Endodermal cell (in vitro differentiated cells): ENCODE measurements at regions not wholly inside any gene's neighbourhood (a gene's known extent, or its start where the extent isn't known, plus 50 kb on each side); places are given as distances from the start of the nearest gene placed in this dataset.

Experiments
- DNase-seq: peaks from one replicate; pipeline ENCODE4 v3.0.0-alpha.2; 2017
- H3K27ac ChIP-seq: 2 replicates; pipeline ENCODE4 v1.5.1; 2013; ENCODE audit warnings: mild to moderate bottlenecking, low read depth, low read length, moderate library complexity
- H3K27me3 ChIP-seq: 2 replicates; pipeline ENCODE4 v1.6.1; 2013; ENCODE audit warnings: mild to moderate bottlenecking, low read length, moderate library complexity; ENCODE audit not compliant: insufficient read depth, control insufficient read depth, poor library complexity, severe bottlenecking
- H3K36me3 ChIP-seq: 2 replicates; pipeline ENCODE4 v1.7.0; 2013; ENCODE audit warnings: mild to moderate bottlenecking, low read length, moderate library complexity; ENCODE audit not compliant: control insufficient read depth, insufficient read depth
- H3K4me1 ChIP-seq: one replicate; pipeline ENCODE4 v1.7.0; 2013; ENCODE audit warnings: low read length; ENCODE audit not compliant: control insufficient read depth, insufficient read depth
- H3K4me3 ChIP-seq: 2 replicates; pipeline ENCODE4 v1.5.1; 2013; ENCODE audit warnings: mild to moderate bottlenecking, low read length, moderate library complexity
- H3K9ac ChIP-seq: 2 replicates; pipeline ENCODE4 v1.6.1; 2013; ENCODE audit warnings: mild to moderate bottlenecking, low read length, moderate library complexity; ENCODE audit not compliant: poor library complexity, severe bottlenecking; ENCODE audit errors: extremely low read depth
- H3K9me3 ChIP-seq: 2 replicates; pipeline ENCODE4 v1.6.1; 2013; ENCODE audit warnings: mild to moderate bottlenecking, low read length, moderate library complexity; ENCODE audit not compliant: control insufficient read depth
- H3K27ac Mint-ChIP-seq: 2 replicates; pipeline ENCODE4 v1.8.0; 2020; ENCODE audit warnings: mixed read lengths
- H3K27me3 Mint-ChIP-seq: 2 replicates; pipeline ENCODE4 v1.8.0; 2021; ENCODE audit warnings: mild to moderate bottlenecking, mixed read lengths; ENCODE audit not compliant: insufficient read depth
- H3K36me3 Mint-ChIP-seq: 2 replicates; pipeline ENCODE4 v1.8.0; 2020; ENCODE audit warnings: low read depth, mixed read lengths
- H3K4me1 Mint-ChIP-seq: 2 replicates; pipeline ENCODE4 v1.8.0; 2020; ENCODE audit warnings: mixed read lengths
- H3K4me3 Mint-ChIP-seq: 2 replicates; pipeline ENCODE4 v1.8.0; 2020; ENCODE audit warnings: mild to moderate bottlenecking, moderate library complexity, mixed read lengths
- H3K9me3 Mint-ChIP-seq: 2 replicates; pipeline ENCODE4 v1.8.0; 2020; ENCODE audit warnings: mild to moderate bottlenecking, mixed read lengths
- CTCF ChIP-seq: fragments of 200-600 bp; sonication (generic); conservative IDR thresholded peaks from 2 replicates; pipeline ENCODE4 v1.5.0; 2021; ENCODE audit warnings: antibody characterized with exemption, mild to moderate bottlenecking
- WGBS, 2 experiments: methylation state at CpG; one replicate each; pipeline versions ENCODE4 v1.1.5 to v1.1.7; 2013; ENCODE audit warnings: missing lambda C conversion rate in 2 of 2, mixed read lengths in 1 of 2; ENCODE audit not compliant: insufficient coverage in 1 of 2, insufficient read length in 1 of 2; 5-methylcytosine and 5-hydroxymethylcytosine counted together

- Histone ChIP-seq H3K36me3 (no peaks in the 10 kb centered on the region), H3K9ac (no peak overlapping the region), H3K4me3 (no peak overlapping the region), H3K9me3 (no peaks in the 10 kb centered on the region), H3K27me3 (no peaks in the 10 kb centered on the region), H3K27ac (no peak overlapping the region), H3K4me1 (no peaks in the 10 kb centered on the region)
- Mint-ChIP-seq H3K27me3 (no peaks in the 10 kb centered on the region), H3K36me3 (no peaks in the 10 kb centered on the region), H3K27ac (no peak overlapping the region), H3K4me3 (no peak overlapping the region), H3K4me1 (peaks cover 14% of the 10 kb centered on the region), H3K9me3 (no peaks in the 10 kb centered on the region)
- 77 to 85% methylated on average over 3 to 4 of the region's 4 CpGs for WGBS, 2 experiments
- no peak for DNase-seq
- no peak for TF ChIP-seq CTCF
These were observed 871.2 kb upstream of the NR2F2 start for GRCh38 chr15:95459273-95459672.

- no peak for DNase-seq
- Mint-ChIP-seq H3K27me3 (no peaks in the 10 kb centered on the region), H3K4me3 (no peak overlapping the region), H3K36me3 (no peaks in the 10 kb centered on the region), H3K4me1 (peaks cover 2% of the 10 kb centered on the region), H3K9me3 (no peaks in the 10 kb centered on the region), H3K27ac (no peak overlapping the region)
- Histone ChIP-seq H3K9me3 (no peaks in the 10 kb centered on the region), H3K27ac (no peak overlapping the region), H3K27me3 (no peaks in the 10 kb centered on the region), H3K36me3 (no peaks in the 10 kb centered on the region), H3K4me1 (no peaks in the 10 kb centered on the region), H3K4me3 (no peak overlapping the region), H3K9ac (no peak overlapping the region)
- no peak for TF ChIP-seq CTCF
- WGBS, 2 experiments = 93 to 94% methylated on average over 10 to 12 of the region's 12 CpGs
These were observed 866.0 kb upstream of the NR2F2 start for GRCh38 chr15:95464509-95464908.

- no peak overlapping the region for H3K27ac ChIP-seq
- no peaks in the 10 kb centered on the region for H3K36me3 ChIP-seq
- Mint-ChIP-seq H3K27ac (no peak overlapping the region), H3K9me3 (no peaks in the 10 kb centered on the region), H3K27me3 (no peaks in the 10 kb centered on the region), H3K4me3 (no peak overlapping the region), H3K36me3 (no peaks in the 10 kb centered on the region), H3K4me1 (peaks cover 21% of the 10 kb centered on the region)
- no peak overlapping the region for H3K9ac ChIP-seq
- TF ChIP-seq CTCF = no peak
- no peaks in the 10 kb centered on the region for H3K4me1 ChIP-seq
- no peaks in the 10 kb centered on the region for H3K9me3 ChIP-seq
- no peak for DNase-seq
- no peak overlapping the region for H3K4me3 ChIP-seq
- 87 to 89% methylated on average over 5 to 12 of the region's 12 CpGs for WGBS, 2 experiments
- H3K27me3 ChIP-seq = no peaks in the 10 kb centered on the region
These were observed 861.7 kb upstream of the NR2F2 start for GRCh38 chr15:95468820-95469219.
